Type B pancreatic cell (in vitro differentiated cells): ENCODE measurements at regions not wholly inside any gene's neighbourhood (a gene's known extent, or its start where the extent isn't known, plus 50 kb on each side); places are given as distances from the start of the nearest gene placed in this dataset.

Source experiments
- DNase-seq: peaks from one replicate; pipeline ENCODE4 v3.0.0; 2021; ENCODE audit warnings: mixed read lengths; ENCODE audit not compliant: unreplicated experiment; ENCODE audit errors: extremely low spot score
- H3K27ac Mint-ChIP-seq: 2 replicates; pipeline ENCODE4 v1.8.0; 2021; ENCODE audit warnings: mild to moderate bottlenecking, mixed read lengths
- H3K27me3 Mint-ChIP-seq: 2 replicates; pipeline ENCODE4 v1.8.0; 2021; ENCODE audit warnings: mixed read lengths
- H3K36me3 Mint-ChIP-seq: 2 replicates; pipeline ENCODE4 v1.8.0; 2021; ENCODE audit warnings: mixed read lengths
- H3K4me1 Mint-ChIP-seq: one replicate; pipeline ENCODE4 v1.8.0; 2021; ENCODE audit warnings: mixed read lengths; ENCODE audit not compliant: unreplicated experiment
- H3K4me3 Mint-ChIP-seq: 2 replicates; pipeline ENCODE4 v1.8.0; 2021; ENCODE audit warnings: mild to moderate bottlenecking, mixed read lengths
- H3K9me3 Mint-ChIP-seq: 2 replicates; pipeline ENCODE4 v1.8.0; 2021; ENCODE audit warnings: mixed read lengths
- CTCF ChIP-seq: fragments of 200-600 bp; sonication (generic); conservative IDR thresholded peaks from 2 replicates; pipeline ENCODE4 v1.5.0; 2021; ENCODE audit warnings: antibody characterized with exemption, mild to moderate bottlenecking

GRCh38 chr13:59133903-59134302 lies 1029.8 kb downstream of the DIAPH3 start:
- TF ChIP-seq CTCF: no peak
- no peaks in the 10 kb centered on the region for H3K4me1 Mint-ChIP-seq
- no peaks in the 10 kb centered on the region for H3K27me3 Mint-ChIP-seq
- H3K36me3 Mint-ChIP-seq: no peaks in the 10 kb centered on the region
- no peak overlapping the region for H3K4me3 Mint-ChIP-seq
- no peak for DNase-seq
- H3K9me3 Mint-ChIP-seq: no peaks in the 10 kb centered on the region
- H3K27ac Mint-ChIP-seq: no peak overlapping the region

GRCh38 chr13:59144700-59145099 lies 1019.0 kb downstream of the DIAPH3 start:
- DNase-seq: no peak
- TF ChIP-seq CTCF: no peak
- peaks cover 4% of the 10 kb centered on the region for H3K9me3 Mint-ChIP-seq
- H3K36me3 Mint-ChIP-seq: no peaks in the 10 kb centered on the region
- no peaks in the 10 kb centered on the region for H3K4me1 Mint-ChIP-seq
- H3K4me3 Mint-ChIP-seq: no peak overlapping the region
- no peak overlapping the region for H3K27ac Mint-ChIP-seq
- no peaks in the 10 kb centered on the region for H3K27me3 Mint-ChIP-seq

- no peak for TF ChIP-seq CTCF
- Mint-ChIP-seq H3K4me1 (no peaks in the 10 kb centered on the region), H3K27me3 (no peaks in the 10 kb centered on the region), H3K27ac (no peak overlapping the region), H3K9me3 (peaks cover 4% of the 10 kb centered on the region), H3K36me3 (no peaks in the 10 kb centered on the region), H3K4me3 (no peak overlapping the region)
- no peak for DNase-seq
Observed at GRCh38 chr13:59145381-59145780, 1018.3 kb downstream of the DIAPH3 start.

DNA sequence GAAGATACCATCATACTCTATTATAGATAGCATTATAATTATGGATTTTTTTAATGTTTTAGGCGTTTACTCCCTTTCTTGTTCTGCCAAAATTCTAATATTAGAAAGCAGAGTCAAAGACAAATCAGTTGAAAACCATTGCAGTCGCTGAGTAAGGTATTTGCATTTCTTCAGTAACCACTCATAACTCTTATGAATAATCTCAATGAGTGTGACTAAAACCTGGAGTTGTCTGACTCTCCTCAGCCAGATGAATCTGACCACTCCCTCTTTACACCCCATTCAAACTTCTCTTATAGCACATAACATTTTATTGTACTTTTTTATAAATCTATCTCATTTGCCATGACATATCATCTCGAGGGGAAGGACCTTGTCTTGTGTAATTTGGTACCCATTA lies 1006.5 kb downstream of the DIAPH3 start:
- H3K36me3 Mint-ChIP-seq: no peaks in the 10 kb centered on the region
- peaks cover 4% of the 10 kb centered on the region for H3K4me1 Mint-ChIP-seq
- no peak overlapping the region for H3K27ac Mint-ChIP-seq
- no peak for TF ChIP-seq CTCF
- no peaks in the 10 kb centered on the region for H3K27me3 Mint-ChIP-seq
- no peak for DNase-seq
- peaks cover 4% of the 10 kb centered on the region for H3K9me3 Mint-ChIP-seq
- H3K4me3 Mint-ChIP-seq: no peak overlapping the region

GRCh38 chr13:59166174-59166573 lies 997.6 kb downstream of the DIAPH3 start:
- no peak for TF ChIP-seq CTCF
- Mint-ChIP-seq H3K36me3 (no peaks in the 10 kb centered on the region), H3K4me1 (peaks cover 5% of the 10 kb centered on the region), H3K9me3 (peaks cover 23% of the 10 kb centered on the region), H3K27ac (no peak overlapping the region), H3K27me3 (no peaks in the 10 kb centered on the region), H3K4me3 (no peak overlapping the region)
- DNase-seq: no peak

DNA sequence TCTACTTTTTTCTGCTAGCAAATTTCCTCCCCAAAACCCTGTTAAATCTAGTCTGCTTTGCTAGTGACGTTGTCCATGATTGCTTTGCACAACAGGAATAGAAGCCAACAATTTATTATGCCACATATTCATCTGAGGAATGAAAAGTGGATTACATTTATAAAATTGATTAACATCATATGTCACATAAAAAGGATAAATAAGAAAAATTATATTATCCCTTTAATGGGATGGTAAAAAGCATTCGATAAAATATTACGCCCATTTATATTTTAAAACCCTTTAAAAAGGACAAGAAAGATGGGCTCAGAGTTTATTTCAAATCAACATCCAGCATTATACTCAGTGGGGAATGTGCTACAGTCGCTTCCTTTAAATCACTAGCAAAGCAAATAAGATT lies 991.7 kb downstream of the DIAPH3 start:
- Mint-ChIP-seq H3K27ac (no peak overlapping the region), H3K4me1 (peaks cover 5% of the 10 kb centered on the region), H3K9me3 (peaks cover 7% of the 10 kb centered on the region), H3K4me3 (no peak overlapping the region), H3K36me3 (no peaks in the 10 kb centered on the region), H3K27me3 (no peaks in the 10 kb centered on the region)
- no peak for TF ChIP-seq CTCF
- no peak for DNase-seq
